CD4-positive, CD25-positive, alpha-beta regulatory T cell (primary cell): ENCODE measurements at regions not wholly inside any gene's neighbourhood (a gene's known extent, or its start where the extent isn't known, plus 50 kb on each side); places are given as distances from the start of the nearest gene placed in this dataset.

Experiments
- ATAC-seq, 2 donors: fragments of 150-1000 bp; cut with Tn5 transposase; one replicate each; pipeline ENCODE4 v1.10.0; 2021; ENCODE audit warnings: low read depth in 2 of 2, moderate number of reproducible peaks in 2 of 2, moderate library complexity in 1 of 2
- DNase-seq, 3 donors: peaks; one replicate each; pipeline versions ENCODE4 v3.0.0 to v3.0.0-alpha.2; 2012 to 2022; ENCODE audit warnings: mixed read lengths in 1 of 3
- H3K27ac ChIP-seq: one replicate; pipeline ENCODE4 v1.7.0; 2013; ENCODE audit warnings: mild to moderate bottlenecking, low read length; ENCODE audit not compliant: insufficient read depth, poor library complexity, severe bottlenecking
- H3K27me3 ChIP-seq: one replicate; pipeline ENCODE4 v1.7.0; 2013; ENCODE audit warnings: low read length; ENCODE audit not compliant: control insufficient read depth, insufficient read depth
- H3K36me3 ChIP-seq: one replicate; pipeline ENCODE4 v1.7.0; 2013; ENCODE audit warnings: mild to moderate bottlenecking, low read length, moderate library complexity; ENCODE audit not compliant: control insufficient read depth, insufficient read depth
- H3K4me1 ChIP-seq: 2 replicates; pipeline ENCODE4 v1.7.0; 2013; ENCODE audit warnings: mild to moderate bottlenecking, low read length; ENCODE audit not compliant: insufficient read depth, control insufficient read depth, poor library complexity, severe bottlenecking
- H3K4me3 ChIP-seq: one replicate; pipeline ENCODE4 v1.7.0; 2013; ENCODE audit warnings: low read depth, mild to moderate bottlenecking, low read length, moderate library complexity
- H3K9me3 ChIP-seq, 2 experiments: 1 replicate in 1 of 2; 2 replicates in 1 of 2; pipeline ENCODE4 v1.7.0; 2013; ENCODE audit warnings: low read length in 2 of 2, mild to moderate bottlenecking in 1 of 2, moderate library complexity in 1 of 2; ENCODE audit not compliant: control insufficient read depth in 2 of 2
- H3K27ac Mint-ChIP-seq, 3 donors: one replicate each; pipeline ENCODE4 v1.8.0; 2020 to 2022; ENCODE audit warnings: mild to moderate bottlenecking in 3 of 3, mixed read lengths in 3 of 3, moderate library complexity in 2 of 3
- H3K27me3 Mint-ChIP-seq: one replicate; pipeline ENCODE4 v1.8.0; 2022; ENCODE audit warnings: mild to moderate bottlenecking, mixed read lengths
- H3K36me3 Mint-ChIP-seq: one replicate; pipeline ENCODE4 v1.8.0; 2020; ENCODE audit warnings: mixed read lengths
- H3K4me1 Mint-ChIP-seq, 4 donors: one replicate each; pipeline ENCODE4 v1.8.0; 2020 to 2022; ENCODE audit warnings: mixed read lengths in 4 of 4, mild to moderate bottlenecking in 1 of 4
- H3K4me3 Mint-ChIP-seq, 4 donors: one replicate each; pipeline ENCODE4 v1.8.0; 2020 to 2022; ENCODE audit warnings: mild to moderate bottlenecking in 4 of 4, mixed read lengths in 4 of 4, moderate library complexity in 3 of 4
- H3K9me3 Mint-ChIP-seq, 7 donors: one replicate each; pipeline ENCODE4 v1.8.0; 2020 to 2022; ENCODE audit warnings: mixed read lengths in 7 of 7, mild to moderate bottlenecking in 3 of 7, moderate library complexity in 2 of 7

DNA sequence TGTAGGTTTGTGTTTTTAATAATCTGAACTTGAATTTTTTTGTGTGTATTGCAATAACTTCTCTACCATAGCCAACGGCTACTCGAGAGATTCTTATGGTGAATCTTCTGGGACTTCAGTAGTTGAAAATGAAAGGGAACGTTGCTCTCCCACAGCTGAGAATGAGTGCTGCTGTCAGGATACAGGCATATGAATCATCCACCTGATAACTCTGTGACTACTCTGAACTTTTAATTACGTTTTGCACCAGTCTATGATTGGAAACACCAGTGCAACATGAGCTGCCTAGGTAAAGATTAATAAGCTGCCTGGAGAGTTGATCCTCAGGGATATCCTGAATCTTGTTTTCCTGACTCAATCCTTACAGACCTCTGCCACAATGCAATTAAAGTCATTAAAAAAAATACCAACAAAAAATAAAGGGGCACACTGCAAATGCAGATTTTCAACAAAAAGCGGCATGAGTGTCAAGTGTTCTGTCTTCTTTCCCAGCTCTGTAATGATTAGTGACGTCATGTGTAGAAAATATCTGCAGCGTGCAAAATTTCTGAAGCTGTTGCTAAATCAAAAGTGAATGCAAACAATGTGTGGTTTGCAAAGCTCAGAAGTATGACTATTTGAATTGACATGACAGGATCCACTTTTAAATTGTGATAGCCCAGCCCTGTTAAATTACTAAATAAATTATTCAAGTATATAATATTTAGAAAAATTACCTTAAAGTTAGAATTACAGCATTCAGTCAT, 432.2 kb downstream of the HTR1B start:
- no peak overlapping the region for H3K4me3 ChIP-seq
- Mint-ChIP-seq H3K36me3 (no peaks in the 10 kb centered on the region), H3K9me3 (peaks cover 1 to 34% (median 7%) of the 10 kb centered on the region in 7 donors), H3K27ac (no peak overlapping the region), H3K27me3 (no peaks in the 10 kb centered on the region), H3K4me3 (no peak overlapping the region), H3K4me1 (no peaks in the 10 kb centered on the region)
- ATAC-seq (no peak), DNase-seq (no peak)
- H3K27me3 ChIP-seq: no peaks in the 10 kb centered on the region
- no peak overlapping the region for H3K27ac ChIP-seq
- no peaks in the 10 kb centered on the region for H3K36me3 ChIP-seq
- no peaks in the 10 kb centered on the region for H3K4me1 ChIP-seq
- no peaks in the 10 kb centered on the region for H3K9me3 ChIP-seq

DNA sequence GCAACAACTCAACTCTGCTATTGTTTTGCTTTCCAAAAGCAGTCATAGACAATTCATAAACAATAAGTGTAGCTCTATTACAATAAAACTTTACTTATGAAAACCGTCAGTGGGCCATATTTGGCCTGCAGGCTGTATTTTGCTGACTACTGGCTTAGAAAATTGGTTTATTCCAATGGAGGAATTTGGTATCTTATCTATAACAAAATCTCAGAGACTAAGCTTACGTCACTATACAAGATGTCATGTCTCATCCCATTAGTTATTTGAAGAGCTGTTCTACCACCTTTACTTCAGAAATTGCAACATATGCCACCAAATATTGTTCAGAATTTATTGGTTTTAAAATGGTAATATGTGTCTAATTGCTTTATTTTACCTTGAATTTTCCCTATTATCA, 436.9 kb downstream of the HTR1B start:
- H3K4me1 ChIP-seq: no peaks in the 10 kb centered on the region
- Mint-ChIP-seq H3K27me3 (no peaks in the 10 kb centered on the region), H3K9me3 (peaks cover 0 to 18% (median 4%) of the 10 kb centered on the region in 7 donors), H3K4me3 (no peak overlapping the region), H3K4me1 (no peaks in the 10 kb centered on the region), H3K36me3 (no peaks in the 10 kb centered on the region), H3K27ac (no peak overlapping the region)
- no peak for DNase-seq
- H3K27me3 ChIP-seq: no peaks in the 10 kb centered on the region
- no peak overlapping the region for H3K27ac ChIP-seq
- ATAC-seq: no peak
- H3K36me3 ChIP-seq: no peaks in the 10 kb centered on the region
- no peaks in the 10 kb centered on the region for H3K9me3 ChIP-seq
- H3K4me3 ChIP-seq: no peak overlapping the region

GRCh38 chr6:77025736-77026223, 437.5 kb downstream of the HTR1B start:
- no peak overlapping the region for H3K4me3 ChIP-seq
- Mint-ChIP-seq H3K4me3 (no peak overlapping the region), H3K27ac (no peak overlapping the region), H3K27me3 (no peaks in the 10 kb centered on the region), H3K9me3 (peaks cover 0 to 13% (median 4%) of the 10 kb centered on the region in 7 donors), H3K4me1 (no peaks in the 10 kb centered on the region), H3K36me3 (no peaks in the 10 kb centered on the region)
- H3K27me3 ChIP-seq: no peaks in the 10 kb centered on the region
- H3K9me3 ChIP-seq: no peaks in the 10 kb centered on the region
- DNase-seq (no peak), ATAC-seq (no peak)
- no peaks in the 10 kb centered on the region for H3K36me3 ChIP-seq
- H3K4me1 ChIP-seq: no peaks in the 10 kb centered on the region
- H3K27ac ChIP-seq: no peak overlapping the region

DNA sequence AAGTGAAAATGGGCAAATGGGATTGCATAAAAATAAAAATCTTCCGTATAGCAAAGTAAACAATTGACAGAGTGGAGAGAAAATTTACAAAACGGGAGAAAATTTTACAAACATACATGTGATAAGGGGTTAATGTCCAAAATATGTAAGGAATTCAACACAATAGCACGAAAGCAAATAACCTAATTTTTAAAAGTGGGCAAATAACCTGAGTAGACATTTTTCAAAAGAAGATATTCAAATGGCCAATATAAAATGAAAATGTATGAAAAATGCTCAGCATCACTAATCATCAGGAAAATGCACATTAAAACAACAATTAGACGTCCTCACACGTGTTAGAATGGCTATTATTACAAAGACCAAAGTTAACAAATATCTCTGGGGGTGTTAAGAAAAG, 441.5 kb downstream of the HTR1B start:
- H3K4me1 Mint-ChIP-seq: no peaks in the 10 kb centered on the region
- no peak for ATAC-seq
- no peaks in the 10 kb centered on the region for H3K4me1 ChIP-seq
- H3K27me3 ChIP-seq: no peaks in the 10 kb centered on the region
- H3K9me3 ChIP-seq: no peaks in the 10 kb centered on the region
- no peak for DNase-seq
- H3K27ac ChIP-seq: no peak overlapping the region
- no peak overlapping the region for H3K4me3 ChIP-seq
- H3K36me3 Mint-ChIP-seq: no peaks in the 10 kb centered on the region
- no peak overlapping the region for H3K4me3 Mint-ChIP-seq
- no peaks in the 10 kb centered on the region for H3K27me3 Mint-ChIP-seq
- H3K36me3 ChIP-seq: no peaks in the 10 kb centered on the region
- peaks cover 0 to 6% (median 3%) of the 10 kb centered on the region in 7 donors for H3K9me3 Mint-ChIP-seq
- no peak overlapping the region for H3K27ac Mint-ChIP-seq

- no peaks in the 10 kb centered on the region for H3K36me3 Mint-ChIP-seq
- Histone ChIP-seq H3K9me3 (no peaks in the 10 kb centered on the region), H3K4me3 (no peak overlapping the region), H3K27me3 (no peaks in the 10 kb centered on the region), H3K27ac (no peak overlapping the region), H3K4me1 (no peaks in the 10 kb centered on the region), H3K36me3 (no peaks in the 10 kb centered on the region)
- no peaks in the 10 kb centered on the region for H3K27me3 Mint-ChIP-seq
- no peaks in the 10 kb centered on the region for H3K4me1 Mint-ChIP-seq
- DNase-seq: no peak
- no peak for ATAC-seq
- no peak overlapping the region for H3K4me3 Mint-ChIP-seq
- peaks cover 0 to 5% (median 3%) of the 10 kb centered on the region in 7 donors for H3K9me3 Mint-ChIP-seq
- no peak overlapping the region for H3K27ac Mint-ChIP-seq
These were observed 442.1 kb downstream of the HTR1B start for GRCh38 chr6:77021232-77021631.

DNA sequence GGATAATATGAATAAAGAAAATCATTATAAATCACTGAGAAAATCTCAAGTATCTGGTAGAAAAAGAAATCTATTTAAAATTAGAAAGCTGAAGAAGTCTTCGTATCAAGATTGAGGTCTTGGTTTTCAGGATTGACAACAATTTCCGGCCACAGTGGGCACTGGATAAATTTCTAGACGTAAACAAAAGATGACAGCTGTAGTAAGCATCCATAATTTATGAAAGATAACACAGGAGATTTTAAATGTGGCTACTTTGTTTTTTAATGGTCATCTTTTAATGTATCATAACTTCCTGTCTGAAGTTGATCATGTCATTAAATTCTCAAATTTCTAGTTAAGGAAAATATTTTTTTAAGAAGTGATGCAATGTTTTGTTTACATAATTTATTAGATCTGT, 444.2 kb downstream of the HTR1B start:
- no peaks in the 10 kb centered on the region for H3K4me1 ChIP-seq
- Mint-ChIP-seq H3K4me3 (no peak overlapping the region), H3K36me3 (no peaks in the 10 kb centered on the region), H3K27me3 (no peaks in the 10 kb centered on the region), H3K4me1 (no peaks in the 10 kb centered on the region), H3K27ac (no peak overlapping the region), H3K9me3 (peaks cover 0 to 10% (median 4%) of the 10 kb centered on the region in 7 donors)
- no peak overlapping the region for H3K4me3 ChIP-seq
- no peaks in the 10 kb centered on the region for H3K27me3 ChIP-seq
- no peaks in the 10 kb centered on the region for H3K9me3 ChIP-seq
- ATAC-seq (no peak), DNase-seq (no peak)
- no peaks in the 10 kb centered on the region for H3K36me3 ChIP-seq
- no peak overlapping the region for H3K27ac ChIP-seq

DNA sequence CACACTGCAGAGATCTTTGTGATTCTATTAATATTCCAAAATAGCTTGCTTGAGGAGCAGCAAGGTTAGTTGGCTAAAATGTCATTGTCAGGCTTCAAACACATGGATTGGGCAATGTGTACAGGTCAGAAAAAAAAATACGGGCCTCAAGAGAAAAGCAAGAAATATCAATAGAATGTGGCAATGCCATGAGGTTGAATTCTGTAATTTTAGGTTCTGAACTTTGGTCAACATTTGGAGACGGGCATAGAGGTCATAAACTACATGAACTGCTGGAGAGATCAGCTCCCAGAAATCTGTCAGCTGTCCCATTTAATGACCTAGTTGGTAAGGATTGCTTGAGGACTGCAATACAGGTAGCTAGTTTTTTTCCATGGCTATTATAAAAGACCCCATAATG, 445.8 kb downstream of the HTR1B start:
- ATAC-seq (no peak), DNase-seq (no peak)
- Mint-ChIP-seq H3K27me3 (no peaks in the 10 kb centered on the region), H3K4me3 (no peak overlapping the region), H3K27ac (no peak overlapping the region), H3K4me1 (no peaks in the 10 kb centered on the region), H3K9me3 (peaks cover 0 to 16% (median 7%) of the 10 kb centered on the region in 7 donors), H3K36me3 (no peaks in the 10 kb centered on the region)
- Histone ChIP-seq H3K9me3 (no peaks in the 10 kb centered on the region), H3K4me3 (no peak overlapping the region), H3K27ac (no peak overlapping the region), H3K4me1 (no peaks in the 10 kb centered on the region), H3K36me3 (no peaks in the 10 kb centered on the region), H3K27me3 (no peaks in the 10 kb centered on the region)

GRCh38 chr6:77015350-77015749, 447.9 kb downstream of the HTR1B start:
- Histone ChIP-seq H3K4me3 (no peak overlapping the region), H3K36me3 (no peaks in the 10 kb centered on the region), H3K27ac (no peak overlapping the region), H3K9me3 (peaks cover 0 to 6% of the 10 kb centered on the region in 2 experiments), H3K4me1 (no peaks in the 10 kb centered on the region), H3K27me3 (no peaks in the 10 kb centered on the region)
- Mint-ChIP-seq H3K4me3 (no peak overlapping the region), H3K9me3 (peaks cover 0 to 16% (median 8%) of the 10 kb centered on the region in 7 donors), H3K27me3 (no peaks in the 10 kb centered on the region), H3K4me1 (no peaks in the 10 kb centered on the region), H3K36me3 (no peaks in the 10 kb centered on the region), H3K27ac (no peak overlapping the region)
- ATAC-seq: no peak
- DNase-seq: no peak
